HG03558 (cell line): ENCODE measurements at regions not wholly inside any gene's neighbourhood (a gene's known extent, or its start where the extent isn't known, plus 50 kb on each side); places are given as distances from the start of the nearest gene placed in this dataset.
"Not testable (repeated sequence)": the region's sequence is repeated elsewhere in the genome, so short reads cannot be mapped to it uniquely, and the experiment has no call there.

Experiments
- ATAC-seq: cut with Tn5 transposase; IDR thresholded peaks from one replicate; pipeline ENCODE4 v1.9.1; 2021; ENCODE audit warnings: moderate number of reproducible peaks; ENCODE audit not compliant: unreplicated experiment; ENCODE audit errors: extremely low read depth

- ATAC-seq: no peak
These were observed 220.4 kb downstream of the VAPA start for GRCh38 chr18:10134204-10134603.

DNA sequence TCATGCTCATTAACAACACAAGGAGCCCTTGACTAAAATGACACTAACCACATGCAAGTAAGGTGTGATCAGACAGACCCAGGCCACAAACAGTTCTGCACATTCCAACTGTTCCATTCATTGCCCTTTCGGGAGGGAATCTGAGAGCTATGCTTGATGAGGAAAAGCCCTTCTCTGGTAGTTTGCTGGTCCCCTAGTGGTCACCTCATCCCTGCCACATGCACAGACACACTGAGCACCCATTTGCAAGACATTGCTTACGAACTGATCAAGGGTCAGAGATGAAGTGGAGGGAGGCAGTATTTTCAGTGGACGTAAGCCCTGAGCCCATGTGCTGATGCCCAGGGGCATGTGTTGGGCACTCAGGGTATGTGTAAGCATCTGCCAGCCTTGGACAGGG is 220.9 kb downstream of the VAPA start:
- ATAC-seq: not testable (repeated sequence)

GRCh38 chr18:10135302-10135926 is 221.6 kb downstream of the VAPA start:
- no peak for ATAC-seq

GRCh38 chr18:10138719-10139118 is 224.9 kb downstream of the VAPA start:
- no peak for ATAC-seq

GRCh38 chr18:10139783-10140410 is 226.1 kb downstream of the VAPA start:
- no peak for ATAC-seq

DNA sequence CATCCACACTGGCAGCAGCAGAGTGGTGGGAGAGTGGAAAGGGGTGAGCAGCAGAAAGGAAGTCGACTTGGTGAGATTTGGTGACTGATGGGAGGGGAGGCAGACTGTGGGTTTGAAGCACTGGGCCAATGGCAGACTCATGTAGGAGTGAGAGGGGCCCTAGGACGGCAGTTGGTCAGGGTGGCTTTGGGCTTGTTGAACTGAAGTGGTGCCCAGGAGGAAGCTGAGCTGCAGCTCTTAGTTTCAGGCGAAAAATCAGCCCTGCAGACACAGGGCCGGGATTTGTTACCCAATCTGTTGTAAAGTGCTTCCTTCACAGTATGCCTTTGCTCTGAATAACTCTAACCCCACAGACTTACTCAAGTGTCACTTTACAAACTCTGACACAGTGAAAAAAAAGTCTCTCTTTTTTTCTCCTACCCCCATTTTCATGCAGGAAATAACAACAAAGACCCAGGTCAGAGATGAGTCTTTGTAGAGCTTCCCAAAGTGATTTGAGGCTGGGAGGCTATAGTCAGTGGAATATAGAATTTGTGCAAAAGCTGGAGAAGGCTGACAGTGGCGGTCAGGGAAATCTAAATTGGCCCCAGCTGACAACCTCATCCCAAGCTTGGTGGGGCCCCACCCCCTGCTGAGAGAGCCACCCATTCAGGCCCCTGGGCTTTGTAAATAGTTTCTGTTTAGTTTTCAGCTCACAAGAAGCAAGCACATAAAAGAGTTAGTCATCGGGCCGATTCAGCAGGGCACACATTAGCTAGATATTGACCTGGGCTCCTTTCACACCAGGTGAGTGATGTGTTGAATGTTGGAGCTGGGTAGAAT is 226.9 kb downstream of the VAPA start:
- no peak for ATAC-seq

GRCh38 chr18:10141559-10141958 is 227.7 kb downstream of the VAPA start:
- ATAC-seq: no peak

DNA sequence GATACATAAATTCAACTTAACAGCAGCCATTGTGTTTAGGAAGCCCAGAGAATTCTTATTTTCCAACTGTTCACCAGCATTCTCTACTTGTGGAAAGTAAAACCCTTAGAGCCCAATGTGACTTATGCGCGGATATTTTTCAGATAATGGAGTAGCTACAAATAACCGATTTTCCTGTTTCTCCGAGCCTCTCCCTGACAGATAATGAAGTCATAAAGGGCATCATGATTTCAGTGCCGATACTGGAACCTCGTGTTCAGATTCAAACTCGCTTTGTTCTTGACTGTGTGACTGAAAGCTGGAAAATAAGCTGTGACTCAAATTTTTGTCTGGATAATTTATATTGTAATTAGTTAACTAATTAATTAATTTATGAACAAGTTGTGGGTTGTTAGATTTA is 228.2 kb downstream of the VAPA start:
- no peak for ATAC-seq

DNA sequence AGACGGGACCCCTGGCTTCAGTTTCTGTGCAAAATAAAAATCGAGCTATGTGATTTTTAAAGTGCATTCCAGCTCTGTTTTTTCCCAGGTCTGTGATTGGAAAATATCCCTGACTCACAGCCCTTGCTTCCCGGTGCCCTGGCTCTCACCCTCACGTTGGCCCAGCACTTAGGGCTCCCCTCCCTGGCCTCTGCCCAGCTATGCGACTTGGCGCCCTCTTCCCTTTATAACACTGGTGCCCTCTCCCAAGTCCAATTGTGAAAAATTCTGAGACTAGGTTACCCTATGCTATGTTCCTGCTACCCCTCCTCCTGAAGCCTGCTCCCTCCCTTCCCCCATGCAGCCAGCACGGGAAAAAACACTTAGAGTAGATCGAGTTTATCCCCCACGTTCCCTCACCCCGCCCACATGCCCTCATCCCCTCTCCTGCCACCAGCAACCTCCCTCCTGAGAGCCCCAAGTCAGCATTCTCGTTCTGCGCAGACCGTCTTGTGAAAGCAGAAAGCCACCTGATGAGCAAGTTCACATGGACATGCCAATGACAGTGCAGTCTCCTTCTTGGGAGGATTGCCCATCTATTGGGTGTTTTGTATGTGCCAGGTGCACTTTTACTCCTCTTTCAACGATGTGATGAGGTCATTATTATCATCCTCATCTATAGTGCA is 228.8 kb downstream of the VAPA start:
- ATAC-seq: no peak

- ATAC-seq: no peak
These were observed 229.8 kb downstream of the VAPA start for GRCh38 chr18:10143596-10143995.

GRCh38 chr18:10145546-10145945 is 231.7 kb downstream of the VAPA start:
- no peak for ATAC-seq

DNA sequence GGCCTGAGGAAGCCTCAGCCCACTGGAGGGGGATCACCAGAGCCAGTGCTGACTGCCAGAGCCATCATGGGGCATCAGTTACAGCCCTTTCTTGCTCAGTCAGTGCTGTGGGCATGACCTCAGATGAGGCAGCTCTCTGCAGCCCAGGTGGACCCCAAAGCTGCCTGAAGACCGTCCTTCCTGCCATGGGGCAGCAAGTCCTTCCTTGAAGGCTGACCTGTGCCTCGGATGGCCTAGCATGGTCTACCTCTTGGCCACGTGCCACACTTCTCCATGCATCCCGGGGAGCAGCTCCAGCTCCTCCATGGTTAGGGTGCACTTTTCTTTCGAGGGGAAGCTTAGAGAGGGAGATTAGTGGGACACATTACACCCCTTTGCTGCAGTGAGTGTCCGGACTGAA is 233.4 kb downstream of the VAPA start:
- no peak for ATAC-seq

DNA sequence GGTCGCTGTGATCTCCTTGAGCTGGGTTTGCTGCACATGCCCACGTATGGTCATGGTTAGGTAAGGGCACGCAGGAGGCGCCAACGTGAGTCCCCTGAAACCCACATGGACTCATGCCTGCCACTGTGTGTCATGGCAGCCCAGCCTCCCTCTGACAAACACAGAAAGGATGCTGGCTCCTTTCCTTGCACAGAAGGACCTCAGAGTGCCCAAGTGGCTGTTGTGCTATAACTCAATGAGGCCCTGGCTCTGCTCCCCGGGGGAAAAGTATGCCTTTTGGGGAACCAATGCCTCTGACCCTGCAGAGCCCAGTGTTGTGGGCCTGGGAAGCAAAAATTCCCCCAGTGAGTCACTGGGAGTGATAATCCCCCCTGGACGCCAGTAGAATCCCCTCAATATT is 233.9 kb downstream of the VAPA start:
- ATAC-seq: no peak

DNA sequence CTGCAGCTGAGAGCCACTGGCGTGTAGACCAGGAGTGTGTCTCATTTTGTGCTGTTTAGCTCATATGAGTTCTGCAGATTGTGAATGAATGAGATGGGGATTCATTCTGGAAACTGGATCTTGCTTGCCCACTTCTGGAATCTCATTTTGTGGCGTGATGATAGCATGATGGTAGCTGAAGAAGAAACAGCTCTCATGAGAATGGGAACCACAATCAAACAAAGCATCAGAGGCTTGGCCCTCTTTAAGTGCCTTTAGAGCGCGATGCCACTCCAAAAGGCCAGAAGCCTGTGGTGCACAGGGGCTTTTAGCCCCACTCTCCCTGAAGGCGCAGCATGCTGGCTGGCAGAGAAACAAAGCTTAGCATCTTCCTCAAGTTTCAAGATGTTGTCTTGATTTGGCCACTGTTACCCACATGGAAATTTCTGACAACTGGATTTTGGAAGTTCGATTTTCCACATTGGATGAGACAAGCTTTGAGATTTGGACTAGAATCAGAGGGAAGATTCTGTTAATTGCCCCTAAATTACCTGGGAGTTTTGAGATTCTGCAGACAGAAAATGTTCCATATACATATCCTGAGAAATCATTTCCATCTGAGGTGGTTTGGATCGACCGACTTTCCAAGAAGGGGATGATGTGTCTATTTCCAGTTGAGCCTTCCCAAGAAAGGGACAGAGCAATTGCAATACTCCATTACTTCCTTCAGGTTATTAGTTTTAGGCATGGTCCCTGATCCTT is 234.5 kb downstream of the VAPA start:
- ATAC-seq: no peak

GRCh38 chr18:10149768-10150556 is 236.1 kb downstream of the VAPA start:
- ATAC-seq: no peak

DNA sequence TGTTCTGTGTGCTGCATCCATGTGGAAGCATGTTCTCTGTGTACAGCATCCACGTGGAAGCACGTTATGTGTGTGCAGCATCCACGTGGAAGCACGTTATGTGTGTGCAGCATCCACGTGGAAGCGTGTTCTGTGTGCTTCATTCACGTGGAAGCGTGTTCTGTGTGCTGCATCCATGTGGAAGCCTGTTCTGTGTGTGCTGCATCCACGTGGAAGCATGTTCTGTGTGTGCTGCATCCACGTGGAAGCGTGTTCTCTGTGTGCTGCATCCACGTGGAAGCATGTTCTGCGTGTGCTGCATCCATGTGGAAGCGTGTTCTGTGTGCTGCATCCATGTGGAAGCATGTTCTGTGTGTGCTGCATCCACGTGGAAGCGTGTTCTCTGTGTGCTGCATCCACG is 236.8 kb downstream of the VAPA start:
- not testable (repeated sequence) for ATAC-seq

GRCh38 chr18:10152475-10152874 is 238.7 kb downstream of the VAPA start:
- no peak for ATAC-seq

DNA sequence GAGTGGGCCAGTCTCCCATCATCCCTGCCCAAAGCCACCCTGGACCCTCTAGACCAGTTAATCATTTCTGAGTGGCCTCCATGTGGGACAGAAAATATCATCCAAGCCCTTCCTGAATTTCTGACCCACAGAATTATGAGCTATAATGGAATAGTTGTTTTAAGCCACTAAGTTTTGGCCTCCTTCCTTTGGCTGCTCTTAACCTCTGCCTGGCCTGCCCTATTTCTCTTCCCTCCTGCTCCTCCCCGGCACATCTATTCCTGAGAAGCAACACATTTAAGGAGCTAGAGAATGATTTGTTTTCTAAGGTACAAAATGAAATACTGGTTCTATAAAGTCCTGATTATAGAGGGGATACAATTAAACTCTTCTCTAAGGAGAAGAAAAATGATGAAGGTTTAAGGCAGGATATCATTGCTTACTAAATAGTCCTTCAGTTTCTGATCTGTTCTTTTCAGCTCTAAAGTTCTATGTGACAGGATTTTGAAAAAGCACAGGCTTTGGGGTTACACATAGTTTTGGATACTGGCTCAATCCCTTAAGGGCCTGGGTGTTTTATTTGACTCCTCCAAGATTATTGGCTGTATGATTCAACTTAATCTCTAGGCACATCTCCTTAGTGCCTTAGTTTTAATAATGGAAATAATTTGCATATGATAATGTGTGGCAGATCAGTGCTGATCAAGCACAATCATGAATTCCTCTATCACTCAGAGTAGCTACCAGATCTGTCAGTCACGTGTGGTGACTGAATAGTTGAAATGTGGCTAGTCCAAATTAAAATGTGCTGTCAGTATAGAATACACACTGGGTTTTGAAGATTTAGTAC is 240.3 kb downstream of the VAPA start:
- ATAC-seq: no peak

- no peak for ATAC-seq
These were observed 243.9 kb downstream of the VAPA start for GRCh38 chr18:10157706-10158105.
